BE2C (cell line): ENCODE measurements at regions not wholly inside any gene's neighbourhood (a gene's known extent, or its start where the extent isn't known, plus 50 kb on each side); places are given as distances from the start of the nearest gene placed in this dataset.

Experiments
- DNase-seq: peaks from one replicate; pipeline ENCODE4 v3.0.0-alpha.2; 2020
- H3K27me3 ChIP-seq: fragments of 250-450 bp; sonication (Bioruptor Pico); 2 replicates; pipeline ENCODE4 v1.5.1; 2020; ENCODE audit warnings: mild to moderate bottlenecking
- H3K36me3 ChIP-seq: fragments of 250-450 bp; sonication (Bioruptor Pico); 2 replicates; pipeline ENCODE4 v1.5.1; 2020; ENCODE audit warnings: mild to moderate bottlenecking
- H3K4me1 ChIP-seq: fragments of 250-450 bp; sonication (Bioruptor Pico); 2 replicates; pipeline ENCODE4 v1.5.1; 2020
- H3K4me3 ChIP-seq: 2 replicates; pipeline ENCODE4 v1.5.1; 2011; ENCODE audit warnings: low read depth, low read length
- H3K9me3 ChIP-seq: fragments of 250-450 bp; sonication (Bioruptor Pico); 2 replicates; pipeline ENCODE4 v1.5.1; 2020
- TF ChIP-seq, protein P1 (sequence below): IDR thresholded peaks from 2 replicates; pipeline ENCODE4 v1.5.1; 2012; ENCODE audit warnings: mild to moderate bottlenecking, low read depth, low read length

DNA sequence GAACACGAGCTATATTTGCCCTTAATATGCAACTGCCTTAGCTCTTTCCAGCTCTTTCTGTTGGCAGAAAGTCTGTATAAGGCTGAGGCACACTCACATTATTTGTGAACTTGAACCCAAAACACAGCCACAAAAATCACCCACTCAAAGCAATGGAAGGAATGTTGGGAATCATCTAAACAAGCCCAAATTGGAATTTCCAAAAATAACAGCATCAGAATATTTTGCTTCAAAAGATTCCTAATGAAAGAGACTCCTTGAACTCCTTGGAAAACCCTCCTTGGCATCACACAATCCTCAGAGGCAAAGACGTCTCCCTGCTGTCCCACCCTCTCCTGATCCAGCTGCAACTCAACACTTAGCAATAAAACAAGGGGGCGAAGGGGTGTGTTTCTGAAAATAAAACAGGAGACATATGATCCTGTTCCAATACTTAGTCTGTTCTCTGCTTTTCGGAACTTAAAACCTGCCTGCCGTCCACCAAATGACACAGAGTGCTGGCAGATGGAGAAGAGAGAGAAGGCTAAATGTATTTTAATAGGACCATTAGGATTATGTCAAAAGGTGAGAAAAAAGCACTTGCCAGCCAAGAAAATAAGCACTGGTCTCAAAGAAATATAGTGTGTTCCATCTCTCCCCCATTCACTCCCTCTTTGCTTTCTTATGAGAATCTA is 320.7 kb upstream of the JARID2 start:
- no peak overlapping the region for H3K4me3 ChIP-seq
- no peaks in the 10 kb centered on the region; the same call in 1 of the 2 replicates for H3K4me1 ChIP-seq
- H3K27me3 ChIP-seq, result no peaks in the 10 kb centered on the region
- TF ChIP-seq, protein P1, sequence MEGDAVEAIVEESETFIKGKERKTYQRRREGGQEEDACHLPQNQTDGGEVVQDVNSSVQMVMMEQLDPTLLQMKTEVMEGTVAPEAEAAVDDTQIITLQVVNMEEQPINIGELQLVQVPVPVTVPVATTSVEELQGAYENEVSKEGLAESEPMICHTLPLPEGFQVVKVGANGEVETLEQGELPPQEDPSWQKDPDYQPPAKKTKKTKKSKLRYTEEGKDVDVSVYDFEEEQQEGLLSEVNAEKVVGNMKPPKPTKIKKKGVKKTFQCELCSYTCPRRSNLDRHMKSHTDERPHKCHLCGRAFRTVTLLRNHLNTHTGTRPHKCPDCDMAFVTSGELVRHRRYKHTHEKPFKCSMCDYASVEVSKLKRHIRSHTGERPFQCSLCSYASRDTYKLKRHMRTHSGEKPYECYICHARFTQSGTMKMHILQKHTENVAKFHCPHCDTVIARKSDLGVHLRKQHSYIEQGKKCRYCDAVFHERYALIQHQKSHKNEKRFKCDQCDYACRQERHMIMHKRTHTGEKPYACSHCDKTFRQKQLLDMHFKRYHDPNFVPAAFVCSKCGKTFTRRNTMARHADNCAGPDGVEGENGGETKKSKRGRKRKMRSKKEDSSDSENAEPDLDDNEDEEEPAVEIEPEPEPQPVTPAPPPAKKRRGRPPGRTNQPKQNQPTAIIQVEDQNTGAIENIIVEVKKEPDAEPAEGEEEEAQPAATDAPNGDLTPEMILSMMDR, result no peak
- H3K36me3 ChIP-seq, result no peaks in the 10 kb centered on the region
- H3K9me3 ChIP-seq, result no peaks in the 10 kb centered on the region
- no peak for DNase-seq

- no peak overlapping the region for H3K4me3 ChIP-seq
- H3K4me1 ChIP-seq, result no peaks in the 10 kb centered on the region; the same call in 1 of the 2 replicates
- H3K9me3 ChIP-seq, result no peaks in the 10 kb centered on the region
- no peaks in the 10 kb centered on the region for H3K27me3 ChIP-seq
- TF ChIP-seq, protein P1, result no peak
- H3K36me3 ChIP-seq, result no peaks in the 10 kb centered on the region
- no peak for DNase-seq
These were observed 320.2 kb upstream of the JARID2 start for GRCh38 chr6:14925699-14926026.

- TF ChIP-seq, protein P1, result no peak
- H3K4me3 ChIP-seq, result no peak overlapping the region
- no peak for DNase-seq
- no peaks in the 10 kb centered on the region for H3K9me3 ChIP-seq
- H3K4me1 ChIP-seq, result no peaks in the 10 kb centered on the region; the same call in 1 of the 2 replicates
- no peaks in the 10 kb centered on the region for H3K27me3 ChIP-seq
- no peaks in the 10 kb centered on the region for H3K36me3 ChIP-seq
These were observed 318.5 kb upstream of the JARID2 start for GRCh38 chr6:14927398-14927797.

DNA sequence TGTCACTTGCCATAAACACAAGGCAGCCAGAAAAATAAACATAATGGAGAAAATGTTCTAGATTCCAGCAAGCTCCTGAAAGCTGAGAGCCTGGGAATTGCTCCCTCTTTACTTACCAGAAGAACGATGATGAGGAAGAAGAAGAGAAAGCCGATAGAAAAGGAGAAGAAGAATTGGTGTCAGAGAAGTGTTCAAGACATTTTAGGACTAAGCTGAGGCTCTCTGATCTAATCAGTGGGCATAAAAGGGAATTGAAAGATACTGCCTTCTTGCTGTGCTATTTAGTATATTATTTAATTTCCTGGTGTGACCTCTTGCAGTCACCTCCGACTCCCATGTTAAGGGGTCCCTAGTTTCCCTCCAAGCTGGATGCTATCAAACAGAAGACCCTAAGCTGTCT is 316.6 kb upstream of the JARID2 start:
- no peaks in the 10 kb centered on the region for H3K9me3 ChIP-seq
- H3K27me3 ChIP-seq, result no peaks in the 10 kb centered on the region
- no peak overlapping the region for H3K4me3 ChIP-seq
- H3K4me1 ChIP-seq, result no peaks in the 10 kb centered on the region
- TF ChIP-seq, protein P1, result no peak
- no peak for DNase-seq
- no peaks in the 10 kb centered on the region for H3K36me3 ChIP-seq

- no peak overlapping the region for H3K4me3 ChIP-seq
- DNase-seq, result no peak
- TF ChIP-seq, protein P1, result no peak
- no peaks in the 10 kb centered on the region for H3K27me3 ChIP-seq
- no peaks in the 10 kb centered on the region for H3K4me1 ChIP-seq
- H3K9me3 ChIP-seq, result no peaks in the 10 kb centered on the region
- H3K36me3 ChIP-seq, result no peaks in the 10 kb centered on the region
These were observed 315.4 kb upstream of the JARID2 start for GRCh38 chr6:14930366-14930989.

- H3K27me3 ChIP-seq, result no peaks in the 10 kb centered on the region
- TF ChIP-seq, protein P1, result no peak
- no peaks in the 10 kb centered on the region for H3K4me1 ChIP-seq
- H3K4me3 ChIP-seq, result no peak overlapping the region
- no peaks in the 10 kb centered on the region for H3K36me3 ChIP-seq
- no peak for DNase-seq
- H3K9me3 ChIP-seq, result no peaks in the 10 kb centered on the region
These were observed 313.2 kb upstream of the JARID2 start for GRCh38 chr6:14932485-14933182.
